ENCODE measurements at regions not wholly inside any gene's neighbourhood (a gene's known extent, or its start where the extent isn't known, plus 50 kb on each side); places are given as distances from the start of the nearest gene placed in this dataset.

- TF ChIP-seq EZH2 (IDR thresholded peaks at IDR 0.05; ENCODE audit: low read length) (no peak), CTCF (optimal IDR thresholded peaks at IDR 0.05 in 1 of 3, IDR thresholded peaks at IDR 0.05 in 1 of 3, conservative IDR thresholded peaks at IDR 0.05 in 1 of 3; ENCODE audit: extremely low read depth in 1 of 3, insufficient read depth in 2 of 3, low read length in 3 of 3) (no peak)
Observed at GRCh38 chr10:93181271-93182048, 107.8 kb downstream of the CYP26A1 start.

Measured in keratinocyte (primary cell).